ENCODE measurements at regions not wholly inside any gene's neighbourhood (a gene's known extent, or its start where the extent isn't known, plus 50 kb on each side); places are given as distances from the start of the nearest gene placed in this dataset.

DNA sequence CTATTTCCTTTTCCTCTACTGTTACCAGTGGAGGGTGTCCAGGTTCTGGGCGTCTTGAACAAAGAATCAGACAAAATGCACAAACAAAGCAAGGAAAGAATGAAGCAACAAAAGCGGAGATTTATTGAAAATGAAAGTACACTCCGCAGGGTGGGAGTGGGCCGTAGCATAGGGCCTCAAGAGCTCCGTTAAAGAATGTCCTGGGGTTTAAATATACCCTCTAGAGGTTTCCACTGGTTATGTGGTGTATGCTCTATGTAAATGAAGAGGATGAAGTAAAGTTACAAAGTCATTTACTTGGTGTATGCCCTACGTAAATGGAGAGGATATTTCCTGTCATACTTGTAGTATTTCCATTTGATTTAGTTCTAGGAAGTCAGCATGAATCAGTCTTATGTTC lies 113.5 kb upstream of the MRPS30 start:
- Histone ChIP-seq H3K27me3 (ENCODE audit: insufficient read depth, low read length, poor library complexity) (no peaks in the 10 kb centered on the region), H3K9ac (ENCODE audit: low read length) (no peak overlapping the region), H3K4me2 (ENCODE audit: low read length) (no peak overlapping the region), H3K27ac (ENCODE audit: low read depth, low read length) (no peak overlapping the region), H4K5ac (ENCODE audit: low read length) (no peak overlapping the region), H3K79me1 (ENCODE audit: low read length) (no peaks in the 10 kb centered on the region), H3K79me2 (ENCODE audit: control insufficient read depth, insufficient read depth, low read length) (no peaks in the 10 kb centered on the region), H2AK5ac (ENCODE audit: low read length) (no peak overlapping the region), H2BK15ac (replicated peaks; ENCODE audit: low read depth) (no peak overlapping the region), H4K8ac (ENCODE audit: low read depth, low read length) (no peak overlapping the region), H2BK120ac (ENCODE audit: low read depth, low read length) (no peak overlapping the region), H3K23ac (ENCODE audit: low read length) (no peak overlapping the region), H3K4me3 (ENCODE audit: low read length) (no peak overlapping the region), H3K4ac (ENCODE audit: low read depth, low read length) (no peak overlapping the region), H3K36me3 (ENCODE audit: control insufficient read depth, insufficient read depth, low read length) (no peaks in the 10 kb centered on the region), H3K18ac (ENCODE audit: low read length) (no peak overlapping the region), H3K4me1 (ENCODE audit: control insufficient read depth, low read depth, low read length) (no peaks in the 10 kb centered on the region), H2BK5ac (ENCODE audit: low read length) (no peak overlapping the region), H3K56ac (ENCODE audit: low read length) (no peak overlapping the region)
- WGBS (ENCODE audit: extremely low coverage, insufficient coverage, low lambda C conversion rate), result no CpG with 5 or more reads among the region's 6 CpGs
- DNase-seq, result no peak

DNA sequence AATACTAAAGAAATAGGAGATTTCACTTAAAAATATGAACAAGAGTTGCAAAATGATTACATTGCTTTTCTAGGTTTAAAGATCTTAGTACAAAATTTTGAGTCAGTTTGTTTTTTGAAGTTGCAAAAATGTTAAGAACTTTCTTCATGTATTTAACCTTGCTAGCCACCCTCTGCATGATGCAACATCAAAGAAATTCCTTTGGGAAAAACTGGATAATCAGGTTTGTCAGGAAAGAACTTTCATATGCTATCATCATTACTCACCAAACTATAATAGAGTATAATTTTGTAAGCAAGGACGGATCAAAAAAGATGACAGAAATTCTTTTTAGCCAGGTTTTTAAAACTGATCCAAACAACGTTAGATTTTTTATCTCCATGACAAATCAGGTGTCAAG lies 116.9 kb upstream of the MRPS30 start:
- Histone ChIP-seq H3K4ac (ENCODE audit: low read depth, low read length) (no peak overlapping the region), H3K4me1 (ENCODE audit: control insufficient read depth, low read depth, low read length) (no peaks in the 10 kb centered on the region), H2BK15ac (replicated peaks; ENCODE audit: low read depth) (no peak overlapping the region), H3K56ac (ENCODE audit: low read length) (no peak overlapping the region), H3K27ac (ENCODE audit: low read depth, low read length) (no peak overlapping the region), H4K8ac (ENCODE audit: low read depth, low read length) (no peak overlapping the region), H3K79me1 (ENCODE audit: low read length) (no peaks in the 10 kb centered on the region), H3K36me3 (ENCODE audit: control insufficient read depth, insufficient read depth, low read length) (no peaks in the 10 kb centered on the region), H3K27me3 (ENCODE audit: insufficient read depth, low read length, poor library complexity) (no peaks in the 10 kb centered on the region), H3K23ac (ENCODE audit: low read length) (no peak overlapping the region), H3K79me2 (ENCODE audit: control insufficient read depth, insufficient read depth, low read length) (no peaks in the 10 kb centered on the region), H2AK5ac (ENCODE audit: low read length) (no peak overlapping the region), H4K5ac (ENCODE audit: low read length) (no peak overlapping the region), H3K4me2 (ENCODE audit: low read length) (no peak overlapping the region), H3K18ac (ENCODE audit: low read length) (no peak overlapping the region), H3K4me3 (ENCODE audit: low read length) (no peak overlapping the region), H2BK5ac (ENCODE audit: low read length) (no peak overlapping the region), H2BK120ac (ENCODE audit: low read depth, low read length) (no peak overlapping the region), H3K9ac (ENCODE audit: low read length) (no peak overlapping the region)
- no CpG with 5 or more reads among the region's 2 CpGs for WGBS (ENCODE audit: extremely low coverage, insufficient coverage, low lambda C conversion rate)
- DNase-seq, result peak; percentile 42

DNA sequence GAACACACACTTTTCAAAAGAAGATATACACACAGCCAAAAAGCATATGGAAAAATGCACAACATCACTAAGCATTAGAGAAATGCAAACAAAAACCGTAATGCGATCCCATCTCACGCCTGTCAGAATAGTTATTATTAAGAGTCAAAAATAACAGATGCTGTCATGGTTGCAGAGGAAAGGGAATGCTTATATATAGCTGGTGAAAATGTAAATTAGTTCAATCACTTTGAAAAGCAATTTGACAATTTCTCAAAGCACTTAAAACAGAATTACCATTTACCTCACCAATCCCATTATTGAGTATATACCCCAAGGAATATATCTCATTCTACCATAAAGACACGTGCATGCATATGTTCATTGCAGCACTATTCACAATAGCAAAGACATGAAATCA lies 126.8 kb upstream of the MRPS30 start:
- Histone ChIP-seq H3K4me3 (ENCODE audit: low read length) (no peak overlapping the region), H3K4me2 (ENCODE audit: low read length) (no peak overlapping the region), H3K18ac (ENCODE audit: low read length) (no peak overlapping the region), H3K4me1 (ENCODE audit: control insufficient read depth, low read depth, low read length) (no peaks in the 10 kb centered on the region), H2BK15ac (replicated peaks; ENCODE audit: low read depth) (no peak overlapping the region), H4K8ac (ENCODE audit: low read depth, low read length) (no peak overlapping the region), H3K4ac (ENCODE audit: low read depth, low read length) (no peak overlapping the region), H3K27me3 (ENCODE audit: insufficient read depth, low read length, poor library complexity) (no peaks in the 10 kb centered on the region), H3K36me3 (ENCODE audit: control insufficient read depth, insufficient read depth, low read length) (no peaks in the 10 kb centered on the region), H2BK120ac (ENCODE audit: low read depth, low read length) (no peak overlapping the region), H3K79me2 (ENCODE audit: control insufficient read depth, insufficient read depth, low read length) (no peaks in the 10 kb centered on the region), H4K5ac (ENCODE audit: low read length) (no peak overlapping the region), H2BK5ac (ENCODE audit: low read length) (no peak overlapping the region), H2AK5ac (ENCODE audit: low read length) (no peak overlapping the region), H3K27ac (ENCODE audit: low read depth, low read length) (no peak overlapping the region), H3K9ac (ENCODE audit: low read length) (no peak overlapping the region), H3K56ac (ENCODE audit: low read length) (no peak overlapping the region), H3K23ac (ENCODE audit: low read length) (no peak overlapping the region), H3K79me1 (ENCODE audit: low read length) (no peaks in the 10 kb centered on the region)
- no peak for DNase-seq
- no CpG with 5 or more reads among the region's 4 CpGs for WGBS (ENCODE audit: extremely low coverage, insufficient coverage, low lambda C conversion rate)

DNA sequence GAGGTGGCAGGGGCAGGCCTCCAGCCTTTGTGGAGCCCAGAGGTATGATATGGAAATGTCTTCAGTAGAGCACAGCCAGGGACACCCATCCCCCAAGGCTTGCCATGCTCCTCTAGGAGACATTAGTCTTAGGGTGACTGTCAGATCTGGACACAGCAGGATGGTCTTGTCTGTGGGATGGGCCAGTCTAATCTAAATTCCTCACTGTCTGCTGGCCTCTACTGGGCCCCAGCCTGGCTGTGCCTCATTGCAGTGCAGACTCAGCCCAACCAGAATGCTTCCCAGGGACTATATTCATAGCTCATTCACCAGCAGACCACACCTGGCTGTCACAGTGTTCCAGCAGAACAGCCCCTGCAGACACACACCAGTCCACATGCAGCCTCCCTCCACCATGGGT lies 129.5 kb upstream of the MRPS30 start:
- Histone ChIP-seq H3K36me3 (ENCODE audit: control insufficient read depth, insufficient read depth, low read length) (no peaks in the 10 kb centered on the region), H3K4me3 (ENCODE audit: low read length) (no peak overlapping the region), H4K8ac (ENCODE audit: low read depth, low read length) (no peak overlapping the region), H3K27me3 (ENCODE audit: insufficient read depth, low read length, poor library complexity) (no peaks in the 10 kb centered on the region), H3K56ac (ENCODE audit: low read length) (no peak overlapping the region), H3K23ac (ENCODE audit: low read length) (no peak overlapping the region), H2BK120ac (ENCODE audit: low read depth, low read length) (no peak overlapping the region), H3K79me1 (ENCODE audit: low read length) (no peaks in the 10 kb centered on the region), H3K4me1 (ENCODE audit: control insufficient read depth, low read depth, low read length) (no peaks in the 10 kb centered on the region), H4K5ac (ENCODE audit: low read length) (no peak overlapping the region), H3K4ac (ENCODE audit: low read depth, low read length) (no peak overlapping the region), H2BK5ac (ENCODE audit: low read length) (no peak overlapping the region), H3K4me2 (ENCODE audit: low read length) (no peak overlapping the region), H2BK15ac (replicated peaks; ENCODE audit: low read depth) (no peak overlapping the region), H2AK5ac (ENCODE audit: low read length) (no peak overlapping the region), H3K27ac (ENCODE audit: low read depth, low read length) (no peak overlapping the region), H3K18ac (ENCODE audit: low read length) (no peak overlapping the region), H3K9ac (ENCODE audit: low read length) (no peak overlapping the region), H3K79me2 (ENCODE audit: control insufficient read depth, insufficient read depth, low read length) (no peaks in the 10 kb centered on the region)
- peak; percentile 51 for DNase-seq

DNA sequence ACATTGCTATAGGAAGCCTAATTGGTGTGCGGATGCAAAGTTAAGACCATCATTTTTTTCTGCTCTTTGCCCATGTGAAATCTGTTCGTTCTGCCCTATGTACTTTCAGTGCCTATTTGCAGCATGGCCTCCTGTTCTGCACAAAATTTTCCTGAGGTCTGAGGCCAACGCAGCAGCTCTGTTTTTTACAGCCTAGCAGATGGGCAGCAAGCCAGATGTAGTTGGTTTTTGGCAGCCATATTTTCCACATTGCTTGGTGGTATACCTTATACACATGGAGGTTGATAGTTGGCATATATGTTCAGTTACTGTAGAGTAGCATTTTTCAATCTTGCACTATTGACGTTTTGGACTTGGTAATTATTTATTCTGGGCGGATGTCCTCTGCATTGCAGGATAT lies 133.5 kb upstream of the MRPS30 start:
- Histone ChIP-seq H2BK15ac (replicated peaks; ENCODE audit: low read depth) (no peak overlapping the region), H3K79me1 (ENCODE audit: low read length) (no peaks in the 10 kb centered on the region), H2BK5ac (ENCODE audit: low read length) (no peak overlapping the region), H3K23ac (ENCODE audit: low read length) (no peak overlapping the region), H3K4me1 (ENCODE audit: control insufficient read depth, low read depth, low read length) (no peaks in the 10 kb centered on the region), H2BK120ac (ENCODE audit: low read depth, low read length) (no peak overlapping the region), H3K27ac (ENCODE audit: low read depth, low read length) (no peak overlapping the region), H4K8ac (ENCODE audit: low read depth, low read length) (no peak overlapping the region), H3K36me3 (ENCODE audit: control insufficient read depth, insufficient read depth, low read length) (no peaks in the 10 kb centered on the region), H3K56ac (ENCODE audit: low read length) (no peak overlapping the region), H4K5ac (ENCODE audit: low read length) (no peak overlapping the region), H3K4ac (ENCODE audit: low read depth, low read length) (no peak overlapping the region), H2AK5ac (ENCODE audit: low read length) (no peak overlapping the region), H3K18ac (ENCODE audit: low read length) (no peak overlapping the region), H3K79me2 (ENCODE audit: control insufficient read depth, insufficient read depth, low read length) (no peaks in the 10 kb centered on the region), H3K27me3 (ENCODE audit: insufficient read depth, low read length, poor library complexity) (no peaks in the 10 kb centered on the region), H3K4me3 (ENCODE audit: low read length) (no peak overlapping the region), H3K9ac (ENCODE audit: low read length) (no peak overlapping the region), H3K4me2 (ENCODE audit: low read length) (no peak overlapping the region)
- DNase-seq, result no peak
- no CpG with 5 or more reads among the region's 5 CpGs for WGBS (ENCODE audit: extremely low coverage, insufficient coverage, low lambda C conversion rate)

- H2AK5ac ChIP-seq (ENCODE audit: low read length), result no peak overlapping the region
- no peak overlapping the region for H4K8ac ChIP-seq (ENCODE audit: low read depth, low read length)
- H2BK120ac ChIP-seq (ENCODE audit: low read depth, low read length), result no peak overlapping the region
- no CpG with 5 or more reads among the region's 1 CpG for WGBS (ENCODE audit: extremely low coverage, insufficient coverage, low lambda C conversion rate)
- no peak overlapping the region for H3K9ac ChIP-seq (ENCODE audit: low read length)
- no peaks in the 10 kb centered on the region for H3K79me1 ChIP-seq (ENCODE audit: low read length)
- H3K36me3 ChIP-seq (ENCODE audit: control insufficient read depth, insufficient read depth, low read length), result no peaks in the 10 kb centered on the region
- no peak overlapping the region for H3K18ac ChIP-seq (ENCODE audit: low read length)
- no peaks in the 10 kb centered on the region for H3K4me1 ChIP-seq (ENCODE audit: control insufficient read depth, low read depth, low read length)
- no peak overlapping the region for H2BK5ac ChIP-seq (ENCODE audit: low read length)
- no peak overlapping the region for H3K4me2 ChIP-seq (ENCODE audit: low read length)
- H4K5ac ChIP-seq (ENCODE audit: low read length), result no peak overlapping the region
- H3K79me2 ChIP-seq (ENCODE audit: control insufficient read depth, insufficient read depth, low read length), result no peaks in the 10 kb centered on the region
- H3K23ac ChIP-seq (ENCODE audit: low read length), result no peak overlapping the region
- H3K4me3 ChIP-seq (ENCODE audit: low read length), result no peak overlapping the region
- H2BK15ac ChIP-seq (replicated peaks; ENCODE audit: low read depth), result no peak overlapping the region
- no peak overlapping the region for H3K27ac ChIP-seq (ENCODE audit: low read depth, low read length)
- DNase-seq, result no peak
- H3K27me3 ChIP-seq (ENCODE audit: insufficient read depth, low read length, poor library complexity), result no peaks in the 10 kb centered on the region
- no peak overlapping the region for H3K56ac ChIP-seq (ENCODE audit: low read length)
- H3K4ac ChIP-seq (ENCODE audit: low read depth, low read length), result no peak overlapping the region
These were observed 134.3 kb upstream of the MRPS30 start for GRCh38 chr5:44674461-44674860.

Measured in mesendoderm (in vitro differentiated cells).